ENCODE measurements at regions not wholly inside any gene's neighbourhood (a gene's known extent, or its start where the extent isn't known, plus 50 kb on each side); places are given as distances from the start of the nearest gene placed in this dataset.

DNA sequence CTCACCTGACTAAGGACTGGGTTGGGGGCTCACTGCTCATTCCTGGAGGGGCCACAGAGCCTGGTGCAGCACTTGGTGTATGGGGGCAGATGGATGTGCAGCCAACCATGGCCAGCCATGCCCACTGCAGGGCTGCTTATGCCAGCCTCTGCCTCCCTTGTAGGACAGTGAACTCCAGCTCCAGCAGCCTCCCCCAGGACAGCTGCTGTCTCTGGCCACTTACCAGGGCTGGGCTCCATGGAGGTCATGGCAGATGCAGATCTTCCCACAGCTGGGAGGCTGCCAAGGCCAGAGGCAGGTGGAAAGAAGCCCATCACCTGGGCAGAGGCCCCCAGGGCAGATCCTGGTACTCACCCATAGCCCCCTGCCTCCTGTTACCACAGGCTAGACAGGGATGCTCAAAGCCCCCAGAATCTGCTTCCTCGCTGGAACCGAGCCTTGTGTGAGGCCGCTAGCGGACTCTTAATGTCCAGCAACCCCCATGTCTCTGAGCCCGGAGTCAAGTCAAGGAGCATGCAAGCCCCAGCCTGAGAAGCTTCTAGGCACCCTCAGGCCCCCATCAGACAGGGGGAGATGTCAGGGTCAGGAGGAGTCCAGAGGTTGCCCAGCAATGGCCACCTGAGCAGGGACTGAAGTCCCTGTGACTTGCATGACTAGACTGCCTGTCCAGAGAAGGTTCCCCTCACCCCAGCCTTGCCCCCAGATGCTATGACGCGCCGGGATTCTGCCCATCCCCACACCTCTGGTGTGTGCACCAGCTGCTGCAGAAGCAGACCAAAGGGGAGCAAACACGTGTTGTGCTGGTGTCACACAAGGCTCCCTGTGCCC is 123.6 kb downstream of the TWIST2 start:
- H3K4me1 Mint-ChIP-seq (ENCODE audit: unreplicated experiment): peaks cover 5% of the 10 kb centered on the region
- H3K27ac Mint-ChIP-seq: no peak overlapping the region
- DNase-seq (ENCODE audit: extremely low spot score, unreplicated experiment): no peak
- no peaks in the 10 kb centered on the region for H3K36me3 Mint-ChIP-seq
- H3K9me3 Mint-ChIP-seq: peaks cover 12% of the 10 kb centered on the region
- peaks cover 11% of the 10 kb centered on the region for H3K27me3 Mint-ChIP-seq
- no peak overlapping the region for H3K4me3 Mint-ChIP-seq
- TF ChIP-seq, protein P1, sequence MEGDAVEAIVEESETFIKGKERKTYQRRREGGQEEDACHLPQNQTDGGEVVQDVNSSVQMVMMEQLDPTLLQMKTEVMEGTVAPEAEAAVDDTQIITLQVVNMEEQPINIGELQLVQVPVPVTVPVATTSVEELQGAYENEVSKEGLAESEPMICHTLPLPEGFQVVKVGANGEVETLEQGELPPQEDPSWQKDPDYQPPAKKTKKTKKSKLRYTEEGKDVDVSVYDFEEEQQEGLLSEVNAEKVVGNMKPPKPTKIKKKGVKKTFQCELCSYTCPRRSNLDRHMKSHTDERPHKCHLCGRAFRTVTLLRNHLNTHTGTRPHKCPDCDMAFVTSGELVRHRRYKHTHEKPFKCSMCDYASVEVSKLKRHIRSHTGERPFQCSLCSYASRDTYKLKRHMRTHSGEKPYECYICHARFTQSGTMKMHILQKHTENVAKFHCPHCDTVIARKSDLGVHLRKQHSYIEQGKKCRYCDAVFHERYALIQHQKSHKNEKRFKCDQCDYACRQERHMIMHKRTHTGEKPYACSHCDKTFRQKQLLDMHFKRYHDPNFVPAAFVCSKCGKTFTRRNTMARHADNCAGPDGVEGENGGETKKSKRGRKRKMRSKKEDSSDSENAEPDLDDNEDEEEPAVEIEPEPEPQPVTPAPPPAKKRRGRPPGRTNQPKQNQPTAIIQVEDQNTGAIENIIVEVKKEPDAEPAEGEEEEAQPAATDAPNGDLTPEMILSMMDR (conservative IDR thresholded peaks at IDR 0.05): no peak

DNA sequence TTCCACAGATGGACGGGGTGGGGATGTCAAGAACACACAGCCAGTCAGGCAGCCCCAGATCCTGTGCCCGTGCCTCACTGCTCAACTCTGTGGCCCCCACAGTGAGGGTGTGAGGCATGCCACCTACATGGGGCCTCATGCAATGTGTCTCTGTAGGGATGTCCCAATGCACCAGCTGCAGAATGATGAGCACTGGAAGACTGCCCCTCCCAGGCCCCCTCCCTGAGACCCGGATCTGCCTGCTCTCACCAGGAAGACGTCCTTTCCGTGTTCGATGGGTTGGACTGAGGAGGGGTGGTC is 124.2 kb downstream of the TWIST2 start:
- peaks cover 9% of the 10 kb centered on the region for H3K27me3 Mint-ChIP-seq

DNA sequence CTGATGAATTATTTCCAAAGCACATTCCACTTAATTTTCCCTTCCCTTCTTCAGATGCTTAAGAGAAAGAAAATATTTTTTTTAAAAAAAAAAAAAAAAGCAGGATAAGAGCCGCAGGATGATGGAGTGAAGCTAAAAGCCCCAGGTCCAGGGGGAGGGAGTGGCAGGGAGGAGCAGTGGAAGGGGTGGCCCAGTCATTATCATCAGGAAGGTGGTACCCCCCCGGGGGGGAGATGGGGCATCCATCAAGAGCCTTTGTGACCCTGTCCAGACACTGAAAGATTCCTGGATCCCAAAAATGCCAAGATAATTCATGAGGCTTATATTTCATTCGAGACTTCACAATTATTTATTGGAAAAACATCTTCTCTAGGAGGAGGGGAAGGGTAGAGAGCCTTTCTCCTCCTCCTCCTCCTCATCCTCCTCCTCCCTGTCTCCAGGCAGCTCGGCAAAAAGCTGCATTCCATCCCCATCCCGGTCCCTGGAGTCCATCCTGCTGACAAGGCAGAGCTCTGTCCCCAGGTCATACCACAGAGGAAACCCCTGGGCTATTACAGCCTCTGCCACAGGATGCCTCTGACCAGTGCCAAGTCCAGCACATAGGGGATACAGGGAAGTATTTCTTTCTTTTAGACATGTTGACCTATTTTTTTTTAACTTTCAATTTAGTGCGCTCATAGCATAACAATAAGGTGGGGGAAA is 125.3 kb downstream of the TWIST2 start:
- no peak overlapping the region for H3K4me3 Mint-ChIP-seq

More for the DNA sequence above, 124.2 kb downstream of the TWIST2 start:
- Mint-ChIP-seq H3K36me3 (no peaks in the 10 kb centered on the region), H3K4me3 (no peak overlapping the region), H3K4me1 (ENCODE audit: unreplicated experiment) (peaks cover 5% of the 10 kb centered on the region), H3K9me3 (peaks cover 12% of the 10 kb centered on the region), H3K27ac (no peak overlapping the region)
- TF ChIP-seq, protein P1 (conservative IDR thresholded peaks at IDR 0.05): no peak
- no peak for DNase-seq (ENCODE audit: extremely low spot score, unreplicated experiment)

GRCh38 chr2:238974081-238974480 is 126.2 kb downstream of the TWIST2 start:
- H3K27ac Mint-ChIP-seq: no peak overlapping the region
- peaks cover 4% of the 10 kb centered on the region for H3K27me3 Mint-ChIP-seq
- H3K4me3 Mint-ChIP-seq: no peak overlapping the region

More for the DNA sequence above, 125.3 kb downstream of the TWIST2 start:
- peaks cover 12% of the 10 kb centered on the region for H3K9me3 Mint-ChIP-seq
- no peak overlapping the region for H3K27ac Mint-ChIP-seq
- DNase-seq (ENCODE audit: extremely low spot score, unreplicated experiment): no peak
- no peaks in the 10 kb centered on the region for H3K36me3 Mint-ChIP-seq
- H3K4me1 Mint-ChIP-seq (ENCODE audit: unreplicated experiment): peaks cover 5% of the 10 kb centered on the region
- TF ChIP-seq, protein P1 (conservative IDR thresholded peaks at IDR 0.05): no peak
- peaks cover 4% of the 10 kb centered on the region for H3K27me3 Mint-ChIP-seq

GRCh38 chr2:238974501-238975166 is 126.7 kb downstream of the TWIST2 start:
- Mint-ChIP-seq H3K27me3 (peaks cover 8% of the 10 kb centered on the region), H3K9me3 (peaks cover 16% of the 10 kb centered on the region), H3K4me3 (no peak overlapping the region), H3K4me1 (ENCODE audit: unreplicated experiment) (no peaks in the 10 kb centered on the region), H3K36me3 (no peaks in the 10 kb centered on the region), H3K27ac (no peak overlapping the region)
- TF ChIP-seq, protein P1 (conservative IDR thresholded peaks at IDR 0.05): no peak
- DNase-seq (ENCODE audit: extremely low spot score, unreplicated experiment): no peak

More at GRCh38 chr2:238974081-238974480, 126.2 kb downstream of the TWIST2 start:
- DNase-seq (ENCODE audit: extremely low spot score, unreplicated experiment): no peak
- no peaks in the 10 kb centered on the region for H3K36me3 Mint-ChIP-seq
- peaks cover 12% of the 10 kb centered on the region for H3K9me3 Mint-ChIP-seq
- H3K4me1 Mint-ChIP-seq (ENCODE audit: unreplicated experiment): peaks cover 5% of the 10 kb centered on the region
- TF ChIP-seq, protein P1 (conservative IDR thresholded peaks at IDR 0.05): no peak

Measured in type B pancreatic cell (in vitro differentiated cells).